HUES64 (cell line): ENCODE measurements at regions not wholly inside any gene's neighbourhood (a gene's known extent, or its start where the extent isn't known, plus 50 kb on each side); places are given as distances from the start of the nearest gene placed in this dataset.

Experiments used
- H3K27ac ChIP-seq: 2 replicates; pipeline ENCODE4 v1.7.0; 2013; ENCODE audit warnings: low read depth, low read length, inconsistent platforms
- H3K27me3 ChIP-seq: 2 replicates; pipeline ENCODE4 v1.6.1; 2013; ENCODE audit warnings: mild to moderate bottlenecking, low read length; ENCODE audit not compliant: insufficient read depth
- H3K36me3 ChIP-seq: 2 replicates; pipeline ENCODE4 v1.6.1; 2013; ENCODE audit warnings: mild to moderate bottlenecking, low read length; ENCODE audit not compliant: insufficient read depth
- H3K4me1 ChIP-seq: 2 replicates; pipeline ENCODE4 v1.6.1; 2013; ENCODE audit warnings: mild to moderate bottlenecking, low read length, moderate library complexity; ENCODE audit not compliant: insufficient read depth
- H3K4me3 ChIP-seq: 2 replicates; pipeline ENCODE4 v1.5.1; 2013; ENCODE audit warnings: mild to moderate bottlenecking, low read length, moderate library complexity
- H3K9ac ChIP-seq: 2 replicates; pipeline ENCODE4 v1.6.1; 2013; ENCODE audit warnings: mild to moderate bottlenecking, low read depth, low read length
- H3K9me3 ChIP-seq: 2 replicates; pipeline ENCODE4 v1.6.1; 2013; ENCODE audit warnings: low read depth, low read length; ENCODE audit not compliant: insufficient read depth
- WGBS: fragments of 150-250, 120-280 bp; methylation state at CpG from one replicate; pipeline ENCODE4 v1.1.7; 2013; ENCODE audit warnings: missing lambda C conversion rate; 5-methylcytosine and 5-hydroxymethylcytosine counted together

DNA sequence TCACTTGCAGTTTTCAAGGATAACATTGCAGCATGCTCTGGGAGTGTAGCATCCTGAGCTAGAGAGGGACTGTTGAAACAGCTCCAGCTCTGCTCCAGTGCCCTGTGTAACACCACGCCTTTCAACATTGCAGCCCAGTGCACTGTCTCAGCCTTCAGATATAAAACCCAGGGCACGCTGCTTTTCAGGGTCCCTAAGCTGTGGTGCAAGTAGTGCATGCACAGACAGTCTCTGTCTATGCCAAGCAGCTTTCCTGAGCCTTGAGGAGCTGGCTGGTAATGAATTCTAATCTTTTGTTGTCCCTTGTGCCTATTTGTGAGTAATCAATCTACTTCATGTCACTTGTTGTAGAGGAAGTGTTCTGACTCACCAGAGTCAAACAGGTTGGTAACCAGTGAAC is 897.0 kb downstream of the ARAP2 start:
- no peaks in the 10 kb centered on the region for H3K4me1 ChIP-seq
- peaks cover 27% of the 10 kb centered on the region for H3K9me3 ChIP-seq
- no peak overlapping the region for H3K27ac ChIP-seq
- WGBS = 100% methylated on average over 2 of the region's 2 CpGs
- H3K27me3 ChIP-seq = no peaks in the 10 kb centered on the region
- H3K4me3 ChIP-seq = no peak overlapping the region
- no peaks in the 10 kb centered on the region for H3K36me3 ChIP-seq
- H3K9ac ChIP-seq = no peak overlapping the region

GRCh38 chr4:35358001-35358584 is 886.2 kb downstream of the ARAP2 start:
- Histone ChIP-seq H3K9me3 (no peaks in the 10 kb centered on the region), H3K27ac (no peak overlapping the region; the same call in 1 of the 2 replicates), H3K27me3 (no peaks in the 10 kb centered on the region), H3K4me3 (no peak overlapping the region), H3K36me3 (no peaks in the 10 kb centered on the region), H3K9ac (no peak overlapping the region), H3K4me1 (peaks cover 12% of the 10 kb centered on the region; the same call in 1 of the 2 replicates)
- 91% methylated on average over 3 of the region's 3 CpGs for WGBS

DNA sequence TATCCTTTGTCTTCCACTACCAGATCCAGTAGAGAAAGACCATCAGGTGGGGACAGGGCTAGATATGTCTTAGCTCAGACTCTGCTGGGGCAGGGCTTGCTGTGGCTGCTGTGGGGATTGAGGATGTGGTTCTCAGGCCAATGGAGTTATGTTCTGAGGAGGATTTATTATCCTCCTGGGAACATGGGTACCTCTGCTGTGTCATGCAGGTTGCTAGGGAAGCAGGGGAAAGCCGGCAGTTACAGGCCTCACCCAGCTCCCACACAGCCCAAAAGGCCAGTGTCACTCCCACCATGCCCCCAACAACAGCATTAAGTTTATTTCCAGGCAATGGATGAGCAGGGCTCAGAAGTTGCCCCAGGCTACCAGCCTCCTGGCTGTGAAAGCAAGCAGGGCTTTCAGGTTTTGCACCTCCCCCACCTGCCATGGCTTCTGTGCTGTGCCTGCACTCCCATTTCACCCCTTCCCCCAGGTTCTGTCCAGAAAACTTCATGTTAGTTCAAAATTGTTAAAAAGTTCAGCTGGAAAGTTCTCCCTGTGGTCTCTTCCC is 879.9 kb downstream of the ARAP2 start:
- Histone ChIP-seq H3K9me3 (no peaks in the 10 kb centered on the region), H3K27ac (no peak overlapping the region), H3K4me1 (0 out of 2 replicates have a peak, but pooled peaks cover 6% of the 10 kb centered on the region), H3K36me3 (no peaks in the 10 kb centered on the region), H3K4me3 (no peak overlapping the region), H3K9ac (no peak overlapping the region), H3K27me3 (no peaks in the 10 kb centered on the region)
- 83% methylated on average over 1 of the region's 1 CpG for WGBS

DNA sequence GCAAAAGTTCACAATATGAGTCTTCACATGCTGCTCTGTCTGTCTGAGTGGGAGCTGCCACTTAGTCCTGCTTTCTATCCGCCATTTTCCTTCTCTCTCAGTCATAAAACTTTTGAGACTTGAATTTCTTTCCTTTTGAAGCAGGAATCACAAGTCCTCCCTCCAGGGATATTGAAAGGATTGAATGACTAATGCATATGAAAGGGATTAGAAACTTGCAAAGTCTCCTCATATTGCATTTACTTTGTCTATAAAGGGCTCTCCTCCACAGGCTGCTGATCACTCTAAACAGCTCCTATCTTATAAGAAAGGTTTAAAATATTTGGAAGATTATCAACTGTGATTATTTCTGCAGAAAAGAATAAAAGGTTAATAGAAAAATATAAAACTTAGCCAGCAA is 879.1 kb downstream of the ARAP2 start:
- H3K27ac ChIP-seq = no peak overlapping the region

DNA sequence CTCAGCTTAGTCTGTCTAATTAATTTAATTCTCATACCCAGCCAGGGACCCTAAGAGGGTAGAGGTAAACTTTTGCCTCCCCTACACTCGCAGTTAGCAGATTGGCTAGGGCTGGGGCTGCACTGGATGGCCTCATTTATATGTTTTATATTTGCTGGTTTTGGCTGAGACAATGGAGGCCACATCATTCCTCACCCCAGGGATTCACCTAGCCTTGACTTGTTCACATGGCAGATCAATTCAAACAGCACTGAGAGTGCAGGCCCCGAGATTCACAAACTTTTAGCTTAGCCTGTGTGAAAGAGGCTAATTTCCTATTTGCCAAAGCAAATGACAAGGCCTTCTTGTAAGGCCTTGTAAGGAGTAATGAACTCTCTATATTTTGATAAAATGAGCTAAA is 844.4 kb downstream of the ARAP2 start:
- no peaks in the 10 kb centered on the region for H3K9me3 ChIP-seq
- H3K27me3 ChIP-seq = no peaks in the 10 kb centered on the region
- no peaks in the 10 kb centered on the region for H3K36me3 ChIP-seq
- 88% methylated on average over 1 of the region's 2 CpGs for WGBS
- no peak overlapping the region for H3K4me3 ChIP-seq
- H3K27ac ChIP-seq = no peak overlapping the region
- H3K4me1 ChIP-seq = no peaks in the 10 kb centered on the region
- H3K9ac ChIP-seq = no peak overlapping the region

More for the DNA sequence above, 879.1 kb downstream of the ARAP2 start:
- WGBS = 73% methylated on average over 1 of the region's 1 CpG
- no peak overlapping the region for H3K9ac ChIP-seq
- no peaks in the 10 kb centered on the region for H3K36me3 ChIP-seq
- no peaks in the 10 kb centered on the region for H3K27me3 ChIP-seq
- 0 out of 2 replicates have a peak, but pooled peaks cover 6% of the 10 kb centered on the region for H3K4me1 ChIP-seq
- H3K4me3 ChIP-seq = no peak overlapping the region
- H3K9me3 ChIP-seq = no peaks in the 10 kb centered on the region

GRCh38 chr4:35423104-35423503 is 821.2 kb downstream of the ARAP2 start:
- WGBS = no CpG with 5 or more reads among the region's 1 CpG
- H3K27me3 ChIP-seq = no peaks in the 10 kb centered on the region
- no peaks in the 10 kb centered on the region for H3K36me3 ChIP-seq
- H3K9ac ChIP-seq = no peak overlapping the region
- no peaks in the 10 kb centered on the region for H3K9me3 ChIP-seq
- H3K4me3 ChIP-seq = no peak overlapping the region
- H3K4me1 ChIP-seq = no peaks in the 10 kb centered on the region
- no peak overlapping the region for H3K27ac ChIP-seq

GRCh38 chr4:35447474-35447873 is 796.8 kb downstream of the ARAP2 start:
- Histone ChIP-seq H3K9ac (no peak overlapping the region), H3K27me3 (no peaks in the 10 kb centered on the region), H3K27ac (no peak overlapping the region), H3K9me3 (peaks cover 20% of the 10 kb centered on the region), H3K36me3 (no peaks in the 10 kb centered on the region), H3K4me3 (no peak overlapping the region), H3K4me1 (no peaks in the 10 kb centered on the region)

DNA sequence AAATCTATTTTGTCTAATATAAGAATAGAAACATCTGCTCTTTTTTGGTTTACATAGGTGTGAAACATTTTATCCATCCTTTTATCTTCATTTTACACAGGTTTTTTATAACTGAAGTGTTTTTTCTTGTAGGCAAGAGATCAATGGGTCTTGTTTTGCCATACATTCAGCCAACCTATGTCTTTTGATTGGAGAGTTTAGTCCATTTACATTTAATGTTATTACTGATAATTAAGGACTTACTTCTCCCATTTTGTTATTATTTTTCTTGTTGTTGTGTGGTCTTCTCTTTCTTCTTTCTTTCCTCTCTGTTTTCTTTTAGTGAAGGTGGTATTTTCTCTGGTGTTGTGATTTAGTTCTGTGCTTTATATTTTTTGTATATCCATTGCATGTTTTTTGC is 785.3 kb downstream of the ARAP2 start:
- H3K27me3 ChIP-seq = no peaks in the 10 kb centered on the region
- no peak overlapping the region for H3K4me3 ChIP-seq
- H3K36me3 ChIP-seq = no peaks in the 10 kb centered on the region
- no peak overlapping the region for H3K27ac ChIP-seq
- no peak overlapping the region for H3K9ac ChIP-seq
- H3K9me3 ChIP-seq = peaks cover 7% of the 10 kb centered on the region; the same call in 1 of the 2 replicates
- H3K4me1 ChIP-seq = no peaks in the 10 kb centered on the region

DNA sequence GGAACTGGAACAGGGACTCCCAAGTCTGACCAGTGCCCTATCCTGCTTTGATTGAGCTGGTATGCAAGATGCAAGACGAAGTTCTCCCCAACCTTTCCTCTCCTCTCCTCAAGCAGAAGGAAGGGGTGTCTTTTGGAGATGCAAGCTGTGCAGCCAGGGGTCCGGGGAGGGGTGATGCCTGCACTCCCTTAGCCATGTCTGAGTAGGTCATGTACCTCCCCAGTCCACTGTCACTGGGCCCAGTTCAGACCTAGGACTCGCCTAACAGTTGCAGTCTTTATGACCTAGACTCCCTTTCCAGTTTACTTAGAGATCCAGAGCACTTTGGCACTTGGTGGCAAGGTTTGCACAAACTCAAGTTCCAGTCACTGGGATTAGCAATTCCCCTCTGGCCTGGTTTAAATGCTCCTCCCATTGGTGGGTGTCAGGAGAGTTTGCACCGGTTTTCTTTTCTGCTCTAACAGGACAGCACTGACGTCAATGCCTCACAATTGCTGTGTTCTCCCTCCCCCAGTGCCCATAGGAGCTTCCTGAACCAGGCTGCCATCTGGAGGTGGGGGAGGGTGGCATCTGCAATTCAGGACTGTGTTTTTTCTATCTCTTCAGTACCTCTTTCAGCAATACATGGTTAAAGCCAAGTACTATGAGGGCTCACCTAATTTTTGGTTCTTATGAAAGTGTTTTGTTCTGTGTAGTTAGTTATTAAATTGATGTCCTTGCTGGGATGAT is 782.2 kb downstream of the ARAP2 start:
- Histone ChIP-seq H3K27ac (no peak overlapping the region), H3K9me3 (peaks cover 7% of the 10 kb centered on the region; the same call in 1 of the 2 replicates), H3K9ac (no peak overlapping the region), H3K4me3 (no peak overlapping the region), H3K36me3 (no peaks in the 10 kb centered on the region), H3K27me3 (no peaks in the 10 kb centered on the region), H3K4me1 (no peaks in the 10 kb centered on the region)
- 94% methylated on average over 5 of the region's 5 CpGs for WGBS

- Histone ChIP-seq H3K4me3 (no peak overlapping the region), H3K4me1 (no peaks in the 10 kb centered on the region), H3K9me3 (peaks cover 7% of the 10 kb centered on the region; the same call in 1 of the 2 replicates), H3K27ac (no peak overlapping the region), H3K36me3 (no peaks in the 10 kb centered on the region), H3K27me3 (no peaks in the 10 kb centered on the region), H3K9ac (no peak overlapping the region)
- WGBS = 93% methylated on average over 18 of the region's 19 CpGs
Observed at GRCh38 chr4:35463251-35463952, 780.9 kb downstream of the ARAP2 start.

GRCh38 chr4:35464964-35465528 is 779.3 kb downstream of the ARAP2 start:
- no peaks in the 10 kb centered on the region for H3K27me3 ChIP-seq
- no peaks in the 10 kb centered on the region for H3K36me3 ChIP-seq
- H3K4me1 ChIP-seq = no peaks in the 10 kb centered on the region
- H3K9me3 ChIP-seq = no peaks in the 10 kb centered on the region
- H3K9ac ChIP-seq = no peak overlapping the region
- H3K27ac ChIP-seq = no peak overlapping the region
- H3K4me3 ChIP-seq = no peak overlapping the region
